ENCODE measurements at regions not wholly inside any gene's neighbourhood (a gene's known extent, or its start where the extent isn't known, plus 50 kb on each side); places are given as distances from the start of the nearest gene placed in this dataset.

- no peak for DNase-seq
These were observed 355.4 kb downstream of the ETS1 start for GRCh38 chr11:128231845-128232410.

- no peak for DNase-seq
These were observed 359.9 kb downstream of the ETS1 start for GRCh38 chr11:128227466-128227865.

GRCh38 chr11:128226106-128226716, 361.1 kb downstream of the ETS1 start:
- DNase-seq = no peak

GRCh38 chr11:128222245-128222884, 365.0 kb downstream of the ETS1 start:
- no peak for DNase-seq

GRCh38 chr11:128219731-128220120, 367.6 kb downstream of the ETS1 start:
- DNase-seq = no peak

GRCh38 chr11:128216198-128216597, 371.2 kb downstream of the ETS1 start:
- DNase-seq = no peak

GRCh38 chr11:128215238-128215882, 372.0 kb downstream of the ETS1 start:
- no peak for DNase-seq

GRCh38 chr11:128214263-128214662, 373.1 kb downstream of the ETS1 start:
- DNase-seq = no peak

GRCh38 chr11:128213461-128213860, 373.9 kb downstream of the ETS1 start:
- DNase-seq = no peak

GRCh38 chr11:128212324-128212723, 375.0 kb downstream of the ETS1 start:
- no peak for DNase-seq

GRCh38 chr11:128210148-128210940, 377.0 kb downstream of the ETS1 start:
- no peak for DNase-seq

GRCh38 chr11:128209138-128209435, 378.3 kb downstream of the ETS1 start:
- no peak for DNase-seq

GRCh38 chr11:128208329-128209137, 378.8 kb downstream of the ETS1 start:
- DNase-seq = peak in 4 of 56 donors; percentile 6 to 10 (median 10)

- no peak for DNase-seq
These were observed 379.5 kb downstream of the ETS1 start for GRCh38 chr11:128207861-128208321.

- DNase-seq = no peak
These were observed 380.9 kb downstream of the ETS1 start for GRCh38 chr11:128206461-128206860.

GRCh38 chr11:128205796-128206195, 381.6 kb downstream of the ETS1 start:
- DNase-seq = no peak

GRCh38 chr11:128204898-128205297, 382.5 kb downstream of the ETS1 start:
- no peak for DNase-seq

GRCh38 chr11:128201801-128202200, 385.6 kb downstream of the ETS1 start:
- DNase-seq = no peak

GRCh38 chr11:128201009-128201408, 386.3 kb downstream of the ETS1 start:
- DNase-seq = no peak

- no peak for DNase-seq
These were observed 386.9 kb downstream of the ETS1 start for GRCh38 chr11:128200467-128200866.

- DNase-seq = no peak
These were observed 389.1 kb downstream of the ETS1 start for GRCh38 chr11:128198216-128198772.

Measured in nucleus accumbens (tissue), 56 donors.